Calu3 (cell line): ENCODE measurements at regions not wholly inside any gene's neighbourhood (a gene's known extent, or its start where the extent isn't known, plus 50 kb on each side); places are given as distances from the start of the nearest gene placed in this dataset.

Experiments
- BruUV-seq: library from RNA; stranded (reverse); fragments of 400-500 nt; replicated peaks from 2 replicates; lab custom pipeline; 2021; lab: Mats Ljungman, UMichigan
- CTCF ChIA-PET: fragments of 300-600 bp; sonication (Branson Sonifier 250); formaldehyde crosslinking; loops from one replicate; lab custom pipeline; 2022; ENCODE audit warnings: antibody characterized with exemption; lab: Charles Lee
- DNase-seq: peaks from one replicate; pipeline ENCODE4 v3.0.0; 2022
- H3K27ac Mint-ChIP-seq: one replicate; pipeline ENCODE4 v1.8.0; 2022; ENCODE audit warnings: mixed read lengths; ENCODE audit not compliant: unreplicated experiment
- H3K27me3 Mint-ChIP-seq: one replicate; pipeline ENCODE4 v1.8.0; 2022; ENCODE audit warnings: mixed read lengths; ENCODE audit not compliant: unreplicated experiment
- H3K36me3 Mint-ChIP-seq: one replicate; pipeline ENCODE4 v1.8.0; 2022; ENCODE audit warnings: mild to moderate bottlenecking, moderate library complexity, mixed read lengths; ENCODE audit not compliant: insufficient read depth, unreplicated experiment
- H3K4me1 Mint-ChIP-seq: one replicate; pipeline ENCODE4 v1.8.0; 2022; ENCODE audit warnings: mild to moderate bottlenecking, low read depth, mixed read lengths; ENCODE audit not compliant: unreplicated experiment
- H3K4me3 Mint-ChIP-seq: one replicate; pipeline ENCODE4 v1.8.0; 2022; ENCODE audit warnings: mild to moderate bottlenecking, low read depth, moderate library complexity, mixed read lengths; ENCODE audit not compliant: unreplicated experiment
- H3K9me3 Mint-ChIP-seq: one replicate; pipeline ENCODE4 v1.8.0; 2022; ENCODE audit warnings: low read depth, mixed read lengths; ENCODE audit not compliant: unreplicated experiment
- CTCF ChIP-seq: fragments of 200-600 bp; IDR thresholded peaks from one replicate; pipeline ENCODE4 v1.8.0; 2022; ENCODE audit warnings: antibody characterized with exemption; ENCODE audit not compliant: unreplicated experiment
- intact Hi-C: fragments of 100-400 bp; cut with micrococcal nuclease; formaldehyde crosslinking; loops from one replicate; pipeline ENCODE4 v1.10.0; 2022; ENCODE audit not compliant: unreplicated experiment

DNA sequence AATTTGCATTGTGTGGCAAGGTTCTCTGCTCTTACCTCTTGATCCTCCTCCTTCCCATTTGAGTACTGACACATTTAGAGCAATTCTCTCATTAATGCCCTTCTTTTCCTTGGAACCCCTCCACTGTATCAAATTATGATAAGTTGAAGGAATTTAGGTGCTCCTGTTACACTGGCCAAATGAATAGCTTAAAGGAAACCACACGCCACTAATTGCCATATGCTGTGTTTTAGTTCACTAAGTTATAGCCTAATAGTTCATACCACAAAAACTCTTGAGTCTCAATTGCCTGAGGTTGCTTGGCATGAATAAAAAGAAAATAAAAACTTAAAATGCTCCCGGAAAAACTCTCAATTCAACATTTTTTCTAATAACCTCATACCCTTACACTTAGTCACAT lies 1239.3 kb downstream of the EPHA7 start:
- intact Hi-C loops = no loop called here
- Mint-ChIP-seq H3K36me3 (no peaks in the 10 kb centered on the region), H3K4me1 (no peaks in the 10 kb centered on the region), H3K9me3 (peaks cover 15% of the 10 kb centered on the region), H3K27ac (no peak overlapping the region), H3K27me3 (no peaks in the 10 kb centered on the region), H3K4me3 (no peak overlapping the region)
- CTCF ChIA-PET = no interaction called here
- BruUV-seq = no TSS peak
- no peak for TF ChIP-seq CTCF
- no peak for DNase-seq

DNA sequence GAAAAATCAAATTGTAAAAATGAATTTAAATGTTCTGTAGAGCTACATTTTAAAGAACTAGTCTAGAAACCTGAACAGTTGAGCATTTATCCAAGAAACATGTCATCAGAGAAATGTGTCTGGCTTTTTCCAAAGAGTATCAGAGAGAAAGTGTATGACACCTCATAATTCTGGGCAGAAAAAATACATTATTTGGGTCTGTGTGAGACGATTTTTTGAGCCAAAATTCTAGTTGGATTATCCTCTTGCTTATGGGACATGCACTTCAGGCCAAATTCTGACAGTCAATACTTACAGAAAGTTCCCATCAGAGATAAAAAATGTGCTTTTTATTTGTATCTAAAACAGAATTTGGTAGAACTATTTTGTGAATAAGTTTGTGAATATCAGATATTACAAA lies 1242.7 kb downstream of the EPHA7 start:
- Mint-ChIP-seq H3K4me3 (no peak overlapping the region), H3K9me3 (peaks cover 15% of the 10 kb centered on the region), H3K27me3 (no peaks in the 10 kb centered on the region), H3K36me3 (no peaks in the 10 kb centered on the region), H3K27ac (no peak overlapping the region), H3K4me1 (no peaks in the 10 kb centered on the region)
- intact Hi-C loops = no loop called here
- CTCF ChIA-PET = interaction anchor here (0.5 kb wide), 1 partner anchor 336 kb away, joined by 6 read pairs; no protein-coding TSS in a partner anchor
- BruUV-seq = no TSS peak
- no peak for DNase-seq
- TF ChIP-seq CTCF = no peak

- Mint-ChIP-seq H3K4me1 (no peaks in the 10 kb centered on the region), H3K36me3 (no peaks in the 10 kb centered on the region), H3K27ac (no peak overlapping the region), H3K9me3 (peaks cover 10% of the 10 kb centered on the region), H3K27me3 (no peaks in the 10 kb centered on the region), H3K4me3 (no peak overlapping the region)
- CTCF ChIA-PET = no interaction called here
- DNase-seq = no peak
- intact Hi-C loops = no loop called here
- TF ChIP-seq CTCF = no peak
- no TSS peak for BruUV-seq
Measured at GRCh38 chr6:92174398-92175073, 1244.8 kb downstream of the EPHA7 start.

GRCh38 chr6:92169506-92169905 lies 1249.9 kb downstream of the EPHA7 start:
- H3K9me3 Mint-ChIP-seq = peaks cover 3% of the 10 kb centered on the region
- TF ChIP-seq CTCF = no peak
- intact Hi-C loops = no loop called here
- no TSS peak for BruUV-seq
- no peak for DNase-seq
- CTCF ChIA-PET = no interaction called here
- no peak overlapping the region for H3K27ac Mint-ChIP-seq
- no peaks in the 10 kb centered on the region for H3K27me3 Mint-ChIP-seq
- H3K36me3 Mint-ChIP-seq = no peaks in the 10 kb centered on the region
- no peak overlapping the region for H3K4me3 Mint-ChIP-seq
- H3K4me1 Mint-ChIP-seq = no peaks in the 10 kb centered on the region
